Thymus (tissue), 11 donors: ENCODE measurements at regions not wholly inside any gene's neighbourhood (a gene's known extent, or its start where the extent isn't known, plus 50 kb on each side); places are given as distances from the start of the nearest gene placed in this dataset.

ENCODE experiments used
- DNase-seq, 9 donors: peaks; one replicate each; pipeline ENCODE4 v3.0.0-alpha.2; 2013; ENCODE audit warnings: low spot score in 9 of 9, low read depth in 6 of 9, missing footprints in 1 of 9
- H3K27ac ChIP-seq, 2 donors: one replicate each; pipeline ENCODE4 v1.5.1; 2013; ENCODE audit warnings: control low read depth in 1 of 2, low read depth in 1 of 2, low read length in 1 of 2, mild to moderate bottlenecking in 1 of 2, moderate library complexity in 1 of 2
- H3K27me3 ChIP-seq, 2 donors: one replicate each; pipeline ENCODE4 v1.5.1; 2013; ENCODE audit warnings: low read length in 1 of 2; ENCODE audit not compliant: control insufficient read depth in 2 of 2, insufficient read depth in 1 of 2
- H3K36me3 ChIP-seq, 2 donors: one replicate each; pipeline ENCODE4 v1.5.1; 2013; ENCODE audit warnings: low read length in 1 of 2, mild to moderate bottlenecking in 1 of 2, moderate library complexity in 1 of 2; ENCODE audit not compliant: control insufficient read depth in 2 of 2, insufficient read depth in 2 of 2
- H3K4me1 ChIP-seq, 2 donors: one replicate each; pipeline ENCODE4 v1.5.1; 2013; ENCODE audit warnings: low read length in 2 of 2; ENCODE audit not compliant: control insufficient read depth in 2 of 2, insufficient read depth in 2 of 2
- H3K4me3 ChIP-seq, 2 donors: one replicate each; pipeline ENCODE4 v1.5.1; 2013; ENCODE audit warnings: low read length in 2 of 2, control low read depth in 1 of 2, mild to moderate bottlenecking in 1 of 2
- H3K9me3 ChIP-seq, 2 donors: one replicate each; pipeline ENCODE4 v1.5.1; 2013; ENCODE audit warnings: low read length in 1 of 2, mild to moderate bottlenecking in 1 of 2; ENCODE audit not compliant: control insufficient read depth in 2 of 2, insufficient read depth in 1 of 2
- WGBS: extraction: QIAGEN DNeasy Blood & Tissue Kit; methylation state at CpG from one replicate; pipeline ENCODE4 v1.1.7; 2013; 5-methylcytosine and 5-hydroxymethylcytosine counted together
- donor health status: healthy.

DNA sequence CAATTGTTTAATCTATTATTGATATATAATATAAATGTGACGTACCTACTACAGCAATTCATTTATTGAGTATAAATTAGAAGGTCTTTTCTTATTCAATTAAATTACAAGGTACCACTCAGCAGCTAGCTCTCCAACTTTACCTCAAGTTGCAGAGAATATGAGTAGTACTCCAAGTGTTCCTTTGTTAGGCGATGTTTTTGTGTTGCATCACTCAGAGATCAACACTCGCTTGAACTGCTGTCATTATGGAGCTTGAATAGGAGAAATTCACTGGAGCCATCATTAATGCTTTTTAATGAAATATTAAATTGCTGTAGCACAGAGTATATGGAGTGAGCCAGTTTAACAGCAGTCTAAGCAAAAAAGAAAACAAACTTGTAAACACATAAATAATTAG, 320.0 kb downstream of the FSIP2 start:
- H3K4me1 ChIP-seq: no peaks in the 10 kb centered on the region
- no peaks in the 10 kb centered on the region for H3K36me3 ChIP-seq
- no peak overlapping the region for H3K4me3 ChIP-seq
- WGBS: 99% methylated on average over 3 of the region's 3 CpGs
- no peak for DNase-seq
- no peak overlapping the region for H3K27ac ChIP-seq
- H3K27me3 ChIP-seq: no peaks in the 10 kb centered on the region
- H3K9me3 ChIP-seq: no peaks in the 10 kb centered on the region

DNA sequence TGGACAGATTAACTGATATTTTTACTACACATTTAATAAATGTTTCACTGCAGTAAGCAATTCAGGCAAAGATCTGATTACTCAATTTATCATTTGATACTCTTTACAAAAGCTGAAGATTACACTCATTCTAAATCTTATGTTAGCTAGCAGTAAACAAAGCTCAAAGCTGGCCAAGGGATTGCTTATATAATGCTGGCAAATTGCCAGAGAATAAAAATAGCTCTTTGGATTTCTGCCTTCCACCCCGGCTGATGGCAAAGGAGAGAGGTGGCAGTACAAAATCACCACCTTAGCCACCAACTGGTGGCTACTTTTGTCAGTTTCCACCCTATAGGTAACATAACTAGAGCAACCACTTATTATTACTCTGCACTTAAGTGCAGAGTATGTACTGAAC, 320.5 kb downstream of the FSIP2 start:
- no peaks in the 10 kb centered on the region for H3K9me3 ChIP-seq
- no peak overlapping the region for H3K27ac ChIP-seq
- H3K36me3 ChIP-seq: no peaks in the 10 kb centered on the region
- 87% methylated on average over 1 of the region's 1 CpG for WGBS
- H3K4me1 ChIP-seq: no peaks in the 10 kb centered on the region
- no peak overlapping the region for H3K4me3 ChIP-seq
- DNase-seq: no peak
- no peaks in the 10 kb centered on the region for H3K27me3 ChIP-seq

DNA sequence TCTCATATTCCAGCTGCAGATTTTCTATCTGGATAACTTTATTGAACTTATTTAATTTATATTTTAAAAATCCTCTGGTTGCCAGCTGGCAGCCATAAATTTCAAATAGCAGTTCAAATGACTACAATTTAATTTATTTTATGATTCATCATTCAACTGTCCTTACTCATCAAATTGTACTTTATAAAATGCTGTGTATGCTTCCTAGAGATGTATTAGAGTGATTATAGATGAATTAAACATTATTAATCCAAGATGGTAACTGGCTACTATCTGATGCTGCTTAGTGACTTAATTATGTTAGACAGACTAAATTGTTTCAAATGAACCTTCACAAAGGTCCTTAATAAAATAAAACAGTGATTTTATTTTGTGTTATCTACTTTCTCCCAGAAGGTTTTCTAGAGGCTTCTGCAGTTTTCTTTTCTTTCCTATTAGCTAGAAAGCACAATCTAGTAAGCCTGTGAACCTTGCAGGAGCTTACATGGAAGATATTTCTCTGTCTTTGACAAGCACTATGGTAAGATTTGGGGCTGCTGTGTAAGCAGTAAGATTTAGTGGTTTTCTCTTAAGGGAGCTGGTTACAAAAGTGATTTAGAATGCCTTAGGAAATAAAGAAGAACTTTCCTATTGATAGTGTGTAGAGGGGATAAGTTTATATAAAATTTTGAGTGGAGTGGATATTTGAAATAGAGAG, 322.3 kb downstream of the FSIP2 start:
- no peak for DNase-seq
- Histone ChIP-seq H3K27ac (no peak overlapping the region), H3K4me1 (no peaks in the 10 kb centered on the region), H3K27me3 (no peaks in the 10 kb centered on the region), H3K36me3 (no peaks in the 10 kb centered on the region), H3K4me3 (no peak overlapping the region), H3K9me3 (no peaks in the 10 kb centered on the region)

DNA sequence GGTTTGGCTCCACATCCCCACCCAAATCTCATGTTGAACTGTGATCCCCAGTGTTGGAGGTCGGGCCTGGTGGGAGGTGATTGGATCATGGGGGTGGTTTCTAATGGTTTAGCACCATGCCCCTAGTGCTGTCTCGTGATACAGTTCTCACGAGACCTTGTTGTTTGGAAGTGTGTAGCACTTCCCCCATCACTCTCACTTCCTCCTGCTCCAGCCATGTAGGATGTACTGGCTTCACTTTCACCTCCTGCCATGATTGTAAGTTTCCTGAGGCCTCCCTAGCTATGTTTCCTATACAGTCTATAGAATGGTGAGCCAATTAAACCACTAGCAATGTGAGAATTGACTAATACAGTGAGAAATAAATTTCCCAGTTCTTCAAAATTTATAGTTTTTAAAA, 325.9 kb downstream of the FSIP2 start:
- Histone ChIP-seq H3K4me1 (no peaks in the 10 kb centered on the region), H3K36me3 (no peaks in the 10 kb centered on the region), H3K27me3 (no peaks in the 10 kb centered on the region), H3K4me3 (no peak overlapping the region), H3K9me3 (no peaks in the 10 kb centered on the region), H3K27ac (no peak overlapping the region)
- 94% methylated on average over 3 of the region's 3 CpGs for WGBS
- no peak for DNase-seq

DNA sequence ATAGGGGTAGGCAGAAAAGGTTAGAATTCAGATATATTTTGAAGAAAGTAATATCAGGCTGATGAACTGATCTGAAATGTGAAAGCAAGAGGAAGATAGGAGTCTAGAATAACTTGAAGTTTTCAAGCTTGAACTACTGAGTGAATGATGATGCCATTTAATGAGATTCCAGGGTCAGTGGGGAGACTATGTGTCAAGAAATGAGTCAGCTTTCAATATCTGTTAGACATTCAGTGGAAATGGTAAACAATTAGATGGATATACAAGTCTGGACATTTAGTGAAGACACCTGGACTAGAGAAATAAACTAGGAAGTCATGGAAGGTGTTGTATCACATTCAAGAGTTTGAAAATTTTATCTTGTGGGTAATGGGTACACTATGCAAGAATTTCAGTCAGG, 326.9 kb downstream of the FSIP2 start:
- H3K4me3 ChIP-seq: no peak overlapping the region
- H3K36me3 ChIP-seq: no peaks in the 10 kb centered on the region
- no peaks in the 10 kb centered on the region for H3K9me3 ChIP-seq
- H3K4me1 ChIP-seq: no peaks in the 10 kb centered on the region
- no peak for DNase-seq
- no peaks in the 10 kb centered on the region for H3K27me3 ChIP-seq
- H3K27ac ChIP-seq: no peak overlapping the region

DNA sequence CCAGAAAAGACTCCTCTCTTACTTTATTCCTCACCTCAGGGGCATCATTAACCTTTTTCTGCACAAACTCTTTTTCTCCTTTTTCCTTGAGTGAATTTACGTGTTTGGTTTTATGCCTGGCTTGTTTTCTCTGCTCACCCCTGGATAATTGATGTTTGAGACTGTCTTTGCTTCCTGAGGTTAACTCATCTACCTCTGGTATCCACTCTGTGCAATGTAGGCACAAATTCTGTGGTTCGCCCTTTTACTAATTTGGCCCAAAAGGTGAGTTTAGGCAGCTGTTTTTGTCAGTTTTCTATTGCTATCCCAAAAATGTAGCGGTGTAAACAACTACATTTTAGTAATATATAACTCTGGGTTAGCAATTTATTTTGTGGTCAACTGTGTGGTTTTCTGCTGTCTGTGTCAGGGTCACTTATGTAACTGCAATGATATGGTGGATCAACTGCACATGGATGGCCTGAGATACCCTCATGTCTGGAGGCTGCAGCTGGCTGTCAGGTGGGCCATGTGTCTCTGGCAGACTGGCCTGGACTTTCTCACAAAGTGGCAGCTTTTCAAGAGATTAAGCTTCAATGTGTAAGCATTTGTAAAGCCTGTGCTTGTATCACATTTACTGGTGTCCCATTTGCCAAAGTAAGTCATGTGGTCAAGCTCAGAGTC, 329.7 kb downstream of the FSIP2 start:
- no peaks in the 10 kb centered on the region for H3K9me3 ChIP-seq
- no peak overlapping the region for H3K4me3 ChIP-seq
- H3K27me3 ChIP-seq: no peaks in the 10 kb centered on the region
- H3K27ac ChIP-seq: no peak overlapping the region
- no peaks in the 10 kb centered on the region for H3K4me1 ChIP-seq
- no peaks in the 10 kb centered on the region for H3K36me3 ChIP-seq
- no peak for DNase-seq
- 98% methylated on average over 3 of the region's 3 CpGs for WGBS

DNA sequence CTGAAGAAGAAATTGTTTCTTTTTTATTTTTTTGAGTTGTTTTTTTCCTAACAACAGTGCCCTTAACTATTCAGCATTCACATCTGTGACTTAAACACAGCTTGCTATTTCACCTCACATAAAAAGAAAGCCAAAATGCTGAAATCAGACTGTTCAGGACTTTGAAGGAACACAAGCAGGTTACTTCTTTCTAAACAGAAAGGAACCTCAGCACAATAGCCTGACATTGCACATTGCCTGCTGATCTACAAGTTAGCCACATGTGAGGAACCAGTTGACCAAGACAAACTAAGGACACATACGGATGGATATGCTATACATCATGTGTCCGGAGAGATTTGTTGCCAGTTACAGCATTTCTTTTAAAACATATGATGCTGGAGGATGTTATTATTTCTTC, 331.1 kb downstream of the FSIP2 start:
- no peaks in the 10 kb centered on the region for H3K9me3 ChIP-seq

DNA sequence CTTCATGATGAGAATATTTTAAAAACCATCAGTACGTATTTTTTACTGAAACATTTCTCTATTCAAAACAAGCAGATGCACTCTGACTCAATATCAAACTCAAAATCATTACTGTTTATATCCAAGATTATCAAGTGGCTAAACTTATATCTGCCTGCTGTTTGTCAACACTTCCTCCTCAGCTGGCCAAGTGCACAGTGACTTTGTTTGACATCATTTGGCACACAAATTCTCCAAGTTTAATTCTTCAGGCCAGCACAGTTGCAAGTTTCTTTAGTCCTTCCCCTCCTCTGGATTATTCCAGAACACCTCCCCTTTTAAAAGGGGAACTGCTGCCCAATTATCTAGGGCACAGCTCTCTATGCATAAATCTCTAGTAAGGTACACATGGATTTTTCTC, 346.6 kb downstream of the FSIP2 start:
- Histone ChIP-seq H3K4me3 (no peak overlapping the region), H3K4me1 (no peaks in the 10 kb centered on the region), H3K27ac (no peak overlapping the region), H3K27me3 (no peaks in the 10 kb centered on the region), H3K36me3 (no peaks in the 10 kb centered on the region), H3K9me3 (no peaks in the 10 kb centered on the region)
- 94% methylated on average over 1 of the region's 1 CpG for WGBS
- no peak for DNase-seq

More for the DNA sequence above, 331.1 kb downstream of the FSIP2 start:
- Histone ChIP-seq H3K36me3 (no peaks in the 10 kb centered on the region), H3K4me1 (no peaks in the 10 kb centered on the region), H3K27me3 (no peaks in the 10 kb centered on the region), H3K27ac (no peak overlapping the region), H3K4me3 (no peak overlapping the region)
- 98% methylated on average over 2 of the region's 2 CpGs for WGBS
- no peak for DNase-seq

DNA sequence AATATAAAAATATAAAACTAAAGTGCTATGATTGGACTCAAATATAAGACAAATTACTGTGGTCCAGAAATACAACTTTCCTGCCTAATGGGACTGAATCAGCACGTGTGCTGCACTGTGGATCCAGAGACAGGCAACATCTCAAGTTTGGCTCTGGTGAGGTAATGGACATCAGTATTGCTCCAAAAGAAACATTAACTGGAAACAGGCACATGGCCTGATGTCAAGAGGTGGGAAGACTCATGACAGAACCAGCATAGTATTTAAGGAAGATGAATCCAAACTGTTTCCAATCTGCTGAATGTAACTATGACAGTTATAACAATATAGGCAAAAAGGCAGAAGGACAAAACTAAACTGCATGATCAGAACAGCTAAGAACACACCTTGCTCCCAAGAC, 354.6 kb downstream of the FSIP2 start:
- Histone ChIP-seq H3K4me1 (no peaks in the 10 kb centered on the region), H3K9me3 (no peaks in the 10 kb centered on the region), H3K27ac (no peak overlapping the region), H3K4me3 (no peak overlapping the region), H3K27me3 (no peaks in the 10 kb centered on the region), H3K36me3 (no peaks in the 10 kb centered on the region)
- DNase-seq: no peak
- 91% methylated on average over 1 of the region's 1 CpG for WGBS
